Fibroblast of skin of back (primary cell): ENCODE measurements at regions not wholly inside any gene's neighbourhood (a gene's known extent, or its start where the extent isn't known, plus 50 kb on each side); places are given as distances from the start of the nearest gene placed in this dataset.
"Not testable (repeated sequence)": the region's sequence is repeated elsewhere in the genome, so short reads cannot be mapped to it uniquely, and the experiment has no call there.

Experiments used
- DNase-seq: peaks from one replicate; pipeline ENCODE4 v3.0.0-alpha.2; 2013

GRCh38 chr18:71471963-71472725, 1072.0 kb downstream of the CBLN2 start:
- DNase-seq: no peak

- DNase-seq: peak; percentile 2
These were observed 1087.9 kb downstream of the CBLN2 start for GRCh38 chr18:71456206-71456605.

- no peak for DNase-seq
These were observed 1093.9 kb downstream of the CBLN2 start for GRCh38 chr18:71450257-71450656.

DNA sequence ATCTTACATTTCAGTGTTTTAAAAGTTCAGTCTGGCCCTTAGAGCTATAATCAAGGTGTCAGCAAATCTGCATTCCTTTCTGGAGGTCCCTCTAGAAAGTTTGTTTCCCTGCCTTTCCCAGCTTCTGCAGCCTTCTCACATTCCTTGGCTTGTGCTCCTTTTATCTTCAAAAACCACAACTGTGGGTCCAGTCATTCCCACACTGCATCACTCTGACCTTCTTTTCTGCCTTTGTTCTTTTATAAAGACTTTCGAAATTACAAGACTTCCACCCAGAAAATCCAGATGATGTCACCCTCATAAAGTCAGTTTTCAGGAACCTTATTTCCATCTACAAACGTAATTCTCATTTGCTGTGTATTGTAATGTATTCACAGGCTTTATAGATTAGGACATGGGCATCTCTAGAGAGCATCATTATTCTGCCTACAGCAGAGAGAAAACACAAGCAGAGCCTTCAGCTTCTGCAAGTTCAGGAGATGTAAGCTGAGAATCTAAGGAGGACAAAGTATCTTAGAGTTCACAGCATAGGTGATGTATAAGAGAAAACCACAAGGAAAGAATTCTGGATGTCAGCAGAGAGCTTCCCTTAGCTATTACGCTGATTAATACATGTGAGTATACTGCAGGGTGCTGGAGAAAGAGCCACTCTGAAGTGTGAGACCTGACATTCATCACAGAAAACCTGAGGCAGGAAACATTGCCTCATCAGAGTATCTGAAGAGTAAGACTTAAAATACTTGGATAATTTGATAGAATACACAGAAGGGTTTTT, 1100.2 kb downstream of the CBLN2 start:
- DNase-seq: peak; percentile 4

DNA sequence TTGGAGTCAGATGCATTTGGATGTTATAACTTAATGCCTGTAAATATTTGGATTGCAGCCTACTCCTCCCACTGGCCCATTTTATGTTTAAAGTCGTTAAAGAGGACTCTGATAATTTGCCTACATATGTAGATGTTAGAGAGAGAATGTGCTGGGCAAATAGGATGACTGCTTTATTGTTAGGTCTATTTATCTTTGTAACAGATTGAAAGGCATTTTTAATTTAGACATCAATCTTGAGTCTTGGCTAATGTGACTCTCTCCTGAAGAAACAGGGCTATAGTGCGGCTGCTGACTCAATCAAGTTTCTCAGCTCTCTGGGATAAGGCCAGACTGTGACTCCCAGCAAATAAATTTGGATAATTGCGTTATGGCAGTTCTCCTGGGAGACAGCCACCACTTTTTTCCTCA, 1101.4 kb downstream of the CBLN2 start:
- no peak for DNase-seq

DNA sequence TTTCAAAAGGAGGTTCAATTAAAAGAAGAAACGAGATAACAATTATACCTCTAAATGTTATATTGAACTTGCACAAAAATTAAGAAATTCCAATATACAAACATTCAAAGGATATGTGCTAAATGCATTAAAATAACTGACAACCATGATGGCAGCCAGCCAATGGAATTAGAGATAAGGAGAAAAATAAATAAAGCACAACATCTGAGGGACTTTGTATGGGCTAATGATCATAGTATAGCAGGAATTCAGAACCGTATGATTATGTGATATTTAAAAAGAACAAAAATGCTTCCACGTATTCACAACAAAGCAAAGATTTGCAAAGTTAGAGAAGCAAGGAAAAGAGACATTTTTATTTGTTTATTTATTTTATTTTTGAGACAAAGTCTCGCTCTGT, 1103.0 kb downstream of the CBLN2 start:
- no peak for DNase-seq

GRCh38 chr18:71437511-71437910, 1106.6 kb downstream of the CBLN2 start:
- no peak for DNase-seq

DNA sequence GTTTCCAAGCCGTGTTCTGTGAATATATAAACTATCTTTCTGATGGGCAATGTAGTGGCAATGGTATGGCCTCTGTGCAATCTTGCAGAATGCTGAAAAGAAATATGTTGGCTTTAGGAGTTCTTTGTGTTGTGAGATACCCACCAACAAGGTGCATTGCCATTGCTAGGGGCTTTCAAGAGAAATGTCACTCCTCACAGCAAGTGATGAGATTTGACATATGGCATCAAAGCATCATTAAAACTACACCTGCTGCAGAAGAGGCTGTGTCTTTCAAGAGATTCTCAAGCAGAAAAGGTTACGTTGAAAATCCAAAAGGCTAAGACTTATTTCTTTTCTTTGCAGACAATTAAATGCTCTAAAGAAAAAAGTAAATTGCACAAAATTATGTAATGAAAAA, 1110.8 kb downstream of the CBLN2 start:
- DNase-seq: no peak

DNA sequence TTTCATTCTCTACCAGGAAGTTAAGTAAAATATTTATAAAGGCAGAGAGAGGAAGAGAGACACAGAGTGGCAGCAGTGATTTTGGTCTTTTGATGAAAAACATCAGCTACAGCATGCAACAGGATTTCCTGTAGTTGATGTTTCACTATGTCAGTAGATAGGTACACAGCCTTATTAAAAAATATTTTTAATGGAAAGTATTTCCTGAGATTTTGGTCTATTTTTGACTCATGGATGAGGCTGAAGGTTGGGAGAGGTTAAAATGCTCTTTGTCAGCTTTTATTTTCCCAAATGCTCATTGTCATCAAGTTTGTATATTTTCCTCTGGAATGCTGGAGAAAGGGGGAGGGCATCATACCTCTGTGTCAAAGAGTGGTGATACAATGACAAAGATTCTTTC, 1112.5 kb downstream of the CBLN2 start:
- no peak for DNase-seq

- no peak for DNase-seq
These were observed 1113.0 kb downstream of the CBLN2 start for GRCh38 chr18:71431171-71431570.

- no peak for DNase-seq
These were observed 1117.7 kb downstream of the CBLN2 start for GRCh38 chr18:71426441-71426840.

- DNase-seq: no peak
These were observed 1116.4 kb downstream of the SOCS6 start for GRCh38 chr18:71405169-71405809.

- DNase-seq: no peak
These were observed 1114.7 kb downstream of the SOCS6 start for GRCh38 chr18:71403501-71403900.

- peak; percentile 1 for DNase-seq
These were observed 1109.7 kb downstream of the SOCS6 start for GRCh38 chr18:71398531-71398930.

DNA sequence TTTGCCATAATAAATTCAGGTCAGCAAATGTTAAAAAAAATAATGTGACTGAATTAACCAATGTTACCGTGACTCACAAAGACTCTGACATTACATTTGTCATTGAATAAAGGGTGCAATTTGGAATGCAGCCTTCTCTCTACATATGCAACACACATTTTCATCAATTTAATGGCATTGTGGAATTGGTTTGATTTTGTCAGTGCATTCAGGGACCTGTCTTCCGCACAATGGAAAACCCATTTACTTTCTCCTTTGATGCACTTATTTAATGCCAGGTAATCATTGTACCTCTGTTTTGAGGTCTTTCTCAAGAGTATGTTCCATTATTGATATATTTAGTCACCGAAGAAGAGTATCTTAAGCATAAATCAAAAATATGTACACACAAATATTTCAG, 1099.3 kb downstream of the SOCS6 start:
- DNase-seq: no peak

DNA sequence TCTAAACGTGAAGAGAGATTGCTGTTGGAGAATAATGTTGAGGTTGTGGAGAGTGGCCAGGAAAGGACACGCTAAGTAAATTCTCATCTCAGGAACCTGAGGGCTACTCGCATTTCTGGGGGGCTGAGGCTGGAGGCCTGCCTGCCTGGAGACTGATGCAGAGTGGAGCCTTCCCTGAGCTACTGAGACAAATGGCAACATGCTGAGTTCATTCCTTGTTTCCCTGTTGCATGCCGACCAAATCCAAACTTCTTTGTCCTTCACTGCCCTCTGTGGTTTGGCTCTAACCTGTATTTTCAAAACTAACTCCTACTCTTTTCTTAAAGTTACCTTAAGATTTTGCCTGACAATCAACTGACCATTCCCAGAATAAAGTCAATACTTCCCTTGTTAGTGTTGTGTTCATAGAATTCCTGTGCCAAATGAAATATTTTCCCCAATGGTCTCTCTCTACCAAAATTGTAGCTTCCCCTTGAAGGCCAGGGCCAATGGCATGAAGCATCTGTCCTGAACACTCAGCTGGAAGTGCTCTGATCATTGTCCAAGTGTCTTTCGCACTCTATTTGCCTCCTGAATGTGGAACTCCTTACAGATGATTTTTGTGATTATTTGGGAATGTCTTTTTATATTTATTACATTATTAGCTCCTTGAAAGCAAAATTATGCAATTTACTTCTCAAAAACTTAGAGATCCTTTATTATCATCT, 1085.6 kb downstream of the SOCS6 start:
- no peak for DNase-seq

DNA sequence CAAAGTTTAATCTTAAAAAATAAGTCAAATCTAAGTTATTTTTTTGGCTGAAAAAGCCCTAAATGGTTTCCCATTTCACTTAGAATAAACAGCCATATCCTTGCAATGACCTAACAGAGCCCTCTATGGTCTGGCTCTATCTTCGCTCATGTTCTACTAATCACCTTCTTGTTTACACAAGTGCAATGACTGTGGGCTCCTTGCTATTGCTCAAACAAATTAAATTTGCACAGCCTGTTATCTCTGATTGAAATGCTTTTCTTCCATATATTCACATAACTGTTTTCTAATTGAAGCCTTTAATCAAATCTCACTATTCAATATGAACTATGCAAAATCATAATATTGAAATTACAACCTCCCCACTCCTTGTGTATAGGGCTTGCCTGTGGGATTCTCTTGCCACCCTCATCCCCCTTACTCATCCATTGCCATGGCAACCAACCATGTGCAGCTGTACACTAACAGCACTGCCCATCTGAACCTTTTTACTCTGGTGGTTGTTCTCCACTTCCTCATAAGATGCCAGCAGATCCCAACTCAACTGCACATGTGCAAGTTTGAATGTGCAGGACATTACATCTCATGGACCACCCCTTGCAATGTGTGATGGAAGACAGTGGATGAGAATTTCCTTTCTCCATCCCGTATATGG, 1083.2 kb downstream of the SOCS6 start:
- no peak for DNase-seq

DNA sequence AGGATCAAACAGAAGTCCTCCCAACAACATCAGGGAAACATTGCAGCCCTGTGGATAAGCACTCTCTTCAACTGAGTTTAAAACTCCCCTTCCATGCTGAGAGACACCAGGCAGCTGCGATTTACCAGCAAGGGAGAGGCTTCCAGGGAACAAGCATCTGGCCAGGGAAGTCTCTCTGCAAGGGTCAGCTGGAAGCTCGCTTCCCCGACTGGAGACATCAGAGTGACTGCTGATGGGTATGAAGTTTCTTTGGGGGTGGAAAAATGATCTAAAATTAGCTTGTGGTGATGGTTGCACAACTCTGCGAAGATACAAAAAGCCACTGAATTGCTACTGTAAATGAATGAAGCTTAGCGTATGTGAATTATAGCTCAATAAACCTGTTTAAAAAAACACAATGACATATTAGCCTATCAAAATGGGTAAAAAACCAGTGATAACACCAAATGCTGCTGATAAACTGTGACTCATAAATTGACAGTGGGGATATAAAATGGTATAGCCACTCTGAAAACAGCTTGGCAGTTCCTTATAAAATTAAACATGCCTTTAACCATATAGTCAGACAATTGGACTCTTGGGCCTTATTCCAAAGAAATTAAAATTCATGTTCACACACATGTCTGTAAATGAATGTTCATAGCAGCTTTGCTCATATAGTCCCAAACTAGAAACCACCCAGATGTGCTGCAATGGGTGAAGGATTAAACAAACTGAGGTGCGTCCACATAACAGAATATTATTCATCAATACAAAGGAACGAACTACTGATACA, 1082.0 kb downstream of the SOCS6 start:
- no peak for DNase-seq

DNA sequence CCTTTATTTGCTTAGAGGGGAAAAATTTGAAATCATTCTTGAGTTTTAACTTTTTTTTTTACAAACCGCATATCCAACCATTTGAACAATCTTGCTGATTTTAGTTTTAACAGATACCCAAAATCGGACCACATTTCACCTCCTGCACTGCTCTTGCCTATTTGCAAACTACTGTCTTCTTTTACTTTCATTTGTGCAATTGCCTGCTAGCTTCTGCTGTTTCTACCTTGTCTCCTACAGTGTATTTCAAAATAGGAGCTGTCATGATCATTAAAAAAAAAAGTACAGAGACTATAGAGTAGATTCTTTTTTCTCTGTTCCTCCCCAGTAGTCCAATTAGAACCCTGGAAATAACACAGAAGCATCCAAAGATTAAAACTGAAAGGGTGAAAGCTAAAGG, 1081.2 kb downstream of the SOCS6 start:
- DNase-seq: no peak

DNA sequence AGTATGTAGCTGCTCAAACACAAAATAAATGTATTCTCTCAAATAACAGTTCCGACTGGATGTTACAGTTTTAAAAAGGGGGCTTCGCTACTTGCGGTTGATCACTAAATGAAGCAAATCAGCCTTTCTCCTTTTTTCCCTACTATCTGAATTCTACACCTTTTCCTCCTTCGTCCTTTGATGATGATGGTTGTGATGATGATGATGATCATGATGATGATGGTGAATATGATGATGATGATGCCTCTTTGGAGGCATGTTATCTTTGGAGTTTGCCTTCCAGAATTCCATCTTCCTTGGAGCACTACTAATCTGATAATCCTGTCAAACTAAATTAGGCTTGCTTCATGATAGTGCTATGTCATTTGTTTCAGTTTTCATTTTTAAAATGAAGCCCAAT, 1073.3 kb downstream of the SOCS6 start:
- DNase-seq: no peak

DNA sequence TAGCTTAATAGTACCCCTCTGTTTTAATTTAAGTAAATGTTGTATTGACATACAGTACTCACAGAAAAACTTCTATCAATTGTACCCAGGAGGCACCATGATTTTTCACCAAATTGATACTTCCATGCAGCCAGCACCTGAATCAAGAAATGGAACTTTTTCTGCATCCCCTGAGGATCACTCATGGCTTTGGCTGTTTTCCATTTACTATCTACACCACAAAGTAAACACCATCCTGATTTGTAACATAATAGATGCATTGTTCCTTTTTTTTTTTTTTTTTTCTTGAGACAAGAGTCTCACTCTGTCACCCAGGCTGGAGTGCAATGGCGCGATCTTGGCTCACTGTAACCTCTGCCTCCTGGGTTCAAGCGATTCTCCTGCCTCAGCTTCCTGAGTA, 1066.8 kb downstream of the SOCS6 start:
- not testable (repeated sequence) for DNase-seq

GRCh38 chr18:71352618-71353017, 1063.8 kb downstream of the SOCS6 start:
- DNase-seq: no peak
